Sciatic nerve (tissue), 2 donors: ENCODE measurements at regions not wholly inside any gene's neighbourhood (a gene's known extent, or its start where the extent isn't known, plus 50 kb on each side); places are given as distances from the start of the nearest gene placed in this dataset.
"Not testable (repeated sequence)": the region's sequence is repeated elsewhere in the genome, so short reads cannot be mapped to it uniquely, and the experiment has no call there.

Experiments
- ATAC-seq: fragments of 200-7000 bp; cut with Tn5 transposase; one replicate; pipeline ENCODE4 v1.9.1; 2020; ENCODE audit warnings: mild to moderate bottlenecking, moderate library complexity
- DNase-seq: peaks from one replicate; pipeline ENCODE4 v3.0.0-alpha.2; 2020; ENCODE audit warnings: low spot score
- intact Hi-C: fragments of 100-400 bp; cut with DNase I; formaldehyde crosslinking; loops from one replicate; pipeline ENCODE4 v1.14.2; 2022
- donor health status: DM: no; HTN: no; CAD: no.
- donor health status: DM: no; HTN: no; CAD: no.

GRCh38 chr20:57094252-57094891, 172.1 kb downstream of the BMP7 start:
- no peak for ATAC-seq
- no peak for DNase-seq
- intact Hi-C loops, result loop anchor here (5.0 to 10.0 kb wide), 2 partner anchors 170 to 253 kb away; partner anchors contain the start of gene BMP7

- intact Hi-C loops, result loop anchor here (5.0 to 10.0 kb wide), 2 partner anchors 170 to 252 kb away; partner anchors contain the start of gene BMP7
Measured at GRCh38 chr20:57094991-57095390, 171.4 kb downstream of the BMP7 start.

GRCh38 chr20:57095426-57095825, 171.0 kb downstream of the BMP7 start:
- no peak for DNase-seq
- intact Hi-C loops, result loop anchor here (10.0 kb wide), 1 partner anchor 169 kb away; the partner anchor contains the start of gene BMP7
- no peak for ATAC-seq

More at GRCh38 chr20:57094991-57095390, 171.4 kb downstream of the BMP7 start:
- no peak for DNase-seq
- ATAC-seq, result no peak

DNA sequence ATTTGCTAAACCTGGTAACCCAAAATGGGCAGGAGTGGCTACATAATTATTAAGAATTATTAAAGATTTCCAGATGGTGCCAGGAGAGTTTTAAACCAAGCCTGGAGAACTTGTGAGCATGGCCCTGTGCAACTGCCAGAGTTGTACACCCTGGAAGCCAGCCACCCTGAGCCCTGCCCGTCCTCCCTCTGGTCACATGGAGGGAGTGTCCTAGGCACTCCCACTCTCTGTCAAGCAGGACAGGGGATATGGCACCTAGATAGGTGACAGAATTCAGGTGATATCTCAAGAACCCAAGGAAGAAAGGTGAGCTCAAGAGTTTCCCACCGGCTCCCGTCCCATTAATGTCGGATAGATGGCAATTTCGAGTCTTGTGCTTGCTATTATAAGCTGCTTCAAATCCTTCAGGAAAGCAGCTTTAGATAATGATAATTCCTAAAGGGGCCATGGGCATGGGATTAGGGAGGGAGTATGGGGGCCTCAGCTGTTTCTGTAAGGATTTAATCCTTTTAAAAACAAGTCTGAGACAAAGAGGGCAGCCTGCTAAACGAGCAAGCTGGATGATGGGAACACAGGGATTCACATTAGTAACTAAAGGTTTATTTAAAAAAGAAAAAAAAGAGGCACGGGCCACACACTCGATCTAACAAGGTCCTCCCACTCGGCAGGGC, 169.1 kb downstream of the BMP7 start:
- ATAC-seq (no peak), DNase-seq (no peak)
- intact Hi-C loops, result loop anchor here (10.0 kb wide), 1 partner anchor 167 kb away; the partner anchor contains the start of gene BMP7

- ATAC-seq (no peak), DNase-seq (no peak)
- intact Hi-C loops, result no loop called here
Measured at GRCh38 chr20:57102160-57102559, 164.3 kb downstream of the BMP7 start.

- no peak for ATAC-seq
- no peak for DNase-seq
- intact Hi-C loops, result no loop called here
Measured at GRCh38 chr20:57102566-57102965, 163.9 kb downstream of the BMP7 start.

DNA sequence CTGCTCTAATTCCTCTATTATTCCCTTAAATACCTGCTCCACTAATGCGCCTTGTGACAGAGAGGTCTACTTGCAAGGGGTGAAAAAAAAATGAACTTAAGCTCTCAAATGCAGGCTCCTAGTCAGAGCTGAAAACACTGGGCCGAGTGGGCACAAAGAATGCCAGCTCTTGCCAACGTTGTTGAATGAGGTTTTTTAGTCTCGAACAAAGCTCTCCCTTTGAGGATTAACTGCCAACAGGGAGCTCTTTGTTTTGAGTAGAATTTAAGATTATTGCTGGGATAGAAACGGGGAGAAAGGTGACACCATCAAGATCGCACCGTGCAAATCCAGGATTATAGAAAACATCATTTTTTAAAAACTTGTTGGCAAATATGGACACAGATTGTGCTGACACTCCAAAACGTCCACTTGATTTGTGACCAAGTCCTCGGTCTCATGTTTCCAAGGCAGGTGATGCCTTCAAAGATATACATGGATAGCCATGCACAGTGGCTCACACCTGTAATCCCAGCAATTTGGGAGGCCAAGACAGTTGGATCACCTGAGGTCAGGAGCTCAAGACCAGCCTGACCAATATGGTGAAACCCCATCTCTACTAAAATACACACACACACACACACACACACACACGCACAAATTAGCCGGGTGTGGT, 163.2 kb downstream of the BMP7 start:
- ATAC-seq, result peak; percentile 57
- intact Hi-C loops, result no loop called here
- no peak for DNase-seq

DNA sequence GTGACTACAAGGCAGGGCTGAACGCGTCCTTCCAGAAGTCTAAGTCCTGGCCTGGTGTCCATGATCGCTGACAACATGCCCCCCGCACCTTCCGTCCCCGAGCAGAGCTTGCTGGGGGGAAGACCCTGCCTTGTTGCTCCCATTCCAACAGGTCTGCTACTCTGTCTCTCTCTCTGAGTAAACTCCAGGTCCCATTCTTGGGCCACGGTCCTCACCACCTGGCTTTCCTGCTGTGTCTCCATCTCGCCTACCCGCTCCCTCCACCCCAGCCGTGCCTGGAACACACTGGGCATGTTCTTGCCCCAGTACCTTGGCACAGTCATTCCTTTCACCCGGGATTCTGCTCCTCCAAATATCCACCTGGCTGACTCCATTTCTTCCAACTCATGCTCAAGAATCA, 162.3 kb downstream of the BMP7 start:
- ATAC-seq, result no peak
- DNase-seq, result no peak
- intact Hi-C loops, result no loop called here

- intact Hi-C loops, result no loop called here
- ATAC-seq (no peak), DNase-seq (no peak)
Measured at GRCh38 chr20:57104651-57105204, 161.7 kb downstream of the BMP7 start.

GRCh38 chr20:57106030-57106682, 160.3 kb downstream of the BMP7 start:
- DNase-seq (no peak), ATAC-seq (no peak)
- intact Hi-C loops, result no loop called here

- intact Hi-C loops, result no loop called here
- DNase-seq, result no peak
- no peak for ATAC-seq
Measured at GRCh38 chr20:57106692-57107091, 159.7 kb downstream of the BMP7 start.

GRCh38 chr20:57107208-57107607, 159.2 kb downstream of the BMP7 start:
- intact Hi-C loops, result no loop called here
- ATAC-seq (no peak), DNase-seq (no peak)

DNA sequence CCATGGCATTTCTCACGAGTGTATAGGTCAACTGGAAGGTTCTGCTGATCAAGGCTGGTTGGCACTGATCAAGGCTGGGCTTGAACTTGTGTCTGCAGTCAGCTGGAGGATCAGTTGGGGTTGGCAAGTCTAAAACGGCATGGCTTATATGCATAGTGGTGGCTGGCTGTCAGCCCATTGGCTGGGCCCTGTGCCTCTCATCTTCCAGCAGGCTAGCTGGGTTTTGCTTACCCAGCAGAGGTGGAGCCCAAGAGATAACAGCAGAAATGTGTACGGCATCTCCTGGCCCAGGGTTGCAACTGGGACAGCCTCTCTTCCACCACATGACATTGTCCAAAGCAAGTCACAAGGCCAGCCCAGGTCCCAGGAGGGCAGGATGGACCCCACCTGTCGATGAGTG, 158.2 kb downstream of the BMP7 start:
- intact Hi-C loops, result no loop called here
- no peak for ATAC-seq

DNA sequence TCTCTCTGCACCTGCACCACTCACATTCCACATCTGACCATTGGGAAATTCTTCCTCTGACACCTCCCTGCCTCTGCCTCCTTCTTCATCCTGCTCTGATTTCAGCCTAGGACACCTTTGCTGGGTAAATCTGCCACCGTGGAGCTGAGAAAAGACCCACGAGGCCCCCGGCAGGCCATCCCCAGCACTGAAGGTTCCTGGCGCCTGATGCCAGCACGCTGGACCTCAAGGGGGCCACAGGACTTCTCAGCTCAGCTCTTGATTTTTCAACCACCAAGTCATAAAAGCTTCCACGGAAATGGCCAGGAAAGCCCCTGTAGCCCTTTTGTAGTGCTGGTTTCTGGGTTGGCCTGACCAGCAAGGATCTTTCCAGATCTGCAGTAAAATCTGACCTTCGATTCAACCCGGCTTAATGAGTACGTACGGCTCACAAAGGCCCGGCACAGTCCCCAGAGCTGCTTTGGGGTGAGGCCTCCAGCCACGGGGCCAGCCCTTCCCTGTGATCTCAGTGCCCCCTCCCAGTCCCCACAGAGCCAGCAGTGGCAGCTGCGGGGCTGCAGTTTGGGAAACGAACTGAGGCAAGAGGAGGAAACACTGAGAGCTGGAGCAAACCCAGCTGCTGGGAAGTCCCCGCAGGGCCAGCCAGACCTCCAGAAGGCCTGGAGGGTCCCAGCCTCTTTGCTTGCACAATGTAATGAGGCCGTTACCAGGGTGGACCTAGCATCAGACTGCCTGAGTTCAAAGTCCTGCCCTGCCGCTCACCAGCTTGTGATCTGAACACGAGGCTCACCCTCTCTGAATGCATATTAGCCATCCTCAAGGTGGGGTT, 157.5 kb downstream of the BMP7 start:
- ATAC-seq (peak; percentile 94), DNase-seq (peak; percentile 72)
- intact Hi-C loops, result no loop called here

More for the DNA sequence above, 158.2 kb downstream of the BMP7 start:
- no peak for DNase-seq

DNA sequence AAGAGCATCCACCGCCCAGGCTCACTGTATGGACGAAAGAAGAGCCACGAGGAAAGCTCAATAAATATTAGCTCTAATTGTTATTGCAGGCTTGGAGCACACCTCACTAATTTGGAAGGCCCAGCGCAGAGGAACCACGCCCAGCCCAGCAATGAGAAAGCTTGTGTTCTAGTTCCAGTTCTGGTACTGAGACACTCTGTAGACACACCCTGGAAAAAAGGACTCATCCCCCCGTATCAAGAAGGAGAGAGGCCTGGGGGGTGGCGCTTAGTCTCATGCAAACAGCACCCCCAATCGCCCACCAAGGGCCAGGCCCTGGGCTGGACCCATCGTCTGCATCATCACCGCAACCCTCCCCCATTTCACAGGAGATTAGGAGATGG, 156.9 kb downstream of the BMP7 start:
- intact Hi-C loops, result no loop called here
- DNase-seq, result no peak
- peak; percentile 77 for ATAC-seq

- DNase-seq, ATAC-seq, intact Hi-C loops: not testable (repeated sequence)
Measured at GRCh38 chr20:57110121-57111027, 156.1 kb downstream of the BMP7 start.

GRCh38 chr20:57111028-57111373, 155.4 kb downstream of the BMP7 start:
- no peak for DNase-seq
- intact Hi-C loops, result no loop called here
- no peak for ATAC-seq

GRCh38 chr20:57112448-57112847, 154.0 kb downstream of the BMP7 start:
- intact Hi-C loops, result no loop called here
- no peak for DNase-seq
- no peak for ATAC-seq
